ENCODE measurements at regions not wholly inside any gene's neighbourhood (a gene's known extent, or its start where the extent isn't known, plus 50 kb on each side); places are given as distances from the start of the nearest gene placed in this dataset.

- intact Hi-C loops (cut with DNase I), result no loop called here
- Histone ChIP-seq H3K4me1 (no peaks in the 10 kb centered on the region), H3K36me3 (replicated peaks in 1 of 2; ENCODE audit: insufficient read depth in 1 of 2, low read depth in 2 of 2) (no peaks in the 10 kb centered on the region), H3K27me3 (no peaks in the 10 kb centered on the region), H3K27ac (no peak overlapping the region), H3K4me3 (no peak overlapping the region), H3K9me3 (no peaks in the 10 kb centered on the region)
- DNase-seq (no peak), ATAC-seq (no peak)
- WGBS, 2 donors, result 48 to 56% methylated on average over 1 of the region's 1 CpG
- TF ChIP-seq POLR2A (IDR thresholded peaks at IDR 0.05), result no peak
- TF ChIP-seq, protein P1, sequence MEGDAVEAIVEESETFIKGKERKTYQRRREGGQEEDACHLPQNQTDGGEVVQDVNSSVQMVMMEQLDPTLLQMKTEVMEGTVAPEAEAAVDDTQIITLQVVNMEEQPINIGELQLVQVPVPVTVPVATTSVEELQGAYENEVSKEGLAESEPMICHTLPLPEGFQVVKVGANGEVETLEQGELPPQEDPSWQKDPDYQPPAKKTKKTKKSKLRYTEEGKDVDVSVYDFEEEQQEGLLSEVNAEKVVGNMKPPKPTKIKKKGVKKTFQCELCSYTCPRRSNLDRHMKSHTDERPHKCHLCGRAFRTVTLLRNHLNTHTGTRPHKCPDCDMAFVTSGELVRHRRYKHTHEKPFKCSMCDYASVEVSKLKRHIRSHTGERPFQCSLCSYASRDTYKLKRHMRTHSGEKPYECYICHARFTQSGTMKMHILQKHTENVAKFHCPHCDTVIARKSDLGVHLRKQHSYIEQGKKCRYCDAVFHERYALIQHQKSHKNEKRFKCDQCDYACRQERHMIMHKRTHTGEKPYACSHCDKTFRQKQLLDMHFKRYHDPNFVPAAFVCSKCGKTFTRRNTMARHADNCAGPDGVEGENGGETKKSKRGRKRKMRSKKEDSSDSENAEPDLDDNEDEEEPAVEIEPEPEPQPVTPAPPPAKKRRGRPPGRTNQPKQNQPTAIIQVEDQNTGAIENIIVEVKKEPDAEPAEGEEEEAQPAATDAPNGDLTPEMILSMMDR (IDR thresholded peaks at IDR 0.05), result no peak
Measured at GRCh38 chr13:93080587-93080986, 146.0 kb upstream of the GPC6 start.

DNA sequence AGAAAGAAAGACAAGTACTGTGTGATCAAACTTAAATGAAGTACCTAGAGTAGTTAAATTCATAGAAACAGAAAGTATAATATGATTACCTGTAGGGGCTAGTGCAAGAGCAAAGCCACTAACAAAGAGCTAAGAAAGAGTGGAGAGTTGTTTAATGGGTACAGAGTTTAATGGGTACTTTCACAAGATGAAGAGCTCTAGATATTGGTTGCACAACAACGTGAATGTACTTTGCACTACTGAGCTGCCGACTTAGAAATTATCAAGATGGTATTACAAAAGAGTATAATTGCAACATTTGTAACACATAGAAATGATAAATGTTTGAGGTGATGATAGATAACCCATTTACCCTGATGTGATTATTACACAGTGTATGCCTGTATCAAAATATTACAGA, 140.3 kb upstream of the GPC6 start:
- intact Hi-C loops (cut with DNase I), result no loop called here
- 45 to 46% methylated on average over 2 of the region's 2 CpGs for WGBS, 2 donors
- ATAC-seq, result no peak

DNA sequence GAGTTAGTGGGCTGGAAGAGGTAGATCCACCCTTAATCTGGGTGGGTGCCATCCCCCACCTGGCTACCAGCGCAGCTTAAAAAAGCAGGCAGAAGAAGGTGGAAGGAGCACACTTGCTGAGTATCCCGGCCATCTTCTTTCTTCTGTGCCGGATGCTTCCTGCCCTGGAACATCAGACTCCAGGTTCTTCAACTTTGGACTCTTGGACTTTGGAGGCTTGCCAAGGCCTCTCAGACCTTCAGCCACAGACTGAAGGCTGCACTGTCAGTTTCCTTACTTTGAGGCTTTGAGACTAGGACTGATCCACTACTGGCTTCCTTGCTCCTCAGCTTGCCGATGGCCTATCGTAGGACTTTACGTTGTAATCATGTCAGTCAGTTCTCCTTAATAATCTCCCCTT, 127.6 kb upstream of the GPC6 start:
- no peaks in the 10 kb centered on the region for H3K27me3 ChIP-seq
- no peaks in the 10 kb centered on the region for H3K9me3 ChIP-seq
- DNase-seq (peak; percentile 31 to 58 (median 46)), ATAC-seq (no peak)
- intact Hi-C loops (cut with DNase I), result no loop called here
- H3K27ac ChIP-seq, result no peak overlapping the region
- no peak overlapping the region for H3K4me3 ChIP-seq
- H3K36me3 ChIP-seq (replicated peaks in 1 of 2; ENCODE audit: insufficient read depth in 1 of 2, low read depth in 2 of 2), result no peaks in the 10 kb centered on the region
- no peaks in the 10 kb centered on the region for H3K4me1 ChIP-seq
- 68 to 80% methylated on average over 6 of the region's 6 CpGs for WGBS, 2 donors
- TF ChIP-seq POLR2A (IDR thresholded peaks at IDR 0.05), result no peak
- TF ChIP-seq, protein P1 (IDR thresholded peaks at IDR 0.05), result no peak

More for the DNA sequence above, 140.3 kb upstream of the GPC6 start:
- TF ChIP-seq, protein P1 (IDR thresholded peaks at IDR 0.05), result no peak
- TF ChIP-seq POLR2A (IDR thresholded peaks at IDR 0.05), result no peak
- H3K27ac ChIP-seq, result no peak overlapping the region
- H3K4me1 ChIP-seq, result no peaks in the 10 kb centered on the region
- H3K9me3 ChIP-seq, result no peaks in the 10 kb centered on the region
- H3K36me3 ChIP-seq (replicated peaks in 1 of 2; ENCODE audit: insufficient read depth in 1 of 2, low read depth in 2 of 2), result no peaks in the 10 kb centered on the region
- no peak overlapping the region for H3K4me3 ChIP-seq
- no peaks in the 10 kb centered on the region for H3K27me3 ChIP-seq
- DNase-seq, result no peak

GRCh38 chr13:93101226-93101734, 125.3 kb upstream of the GPC6 start:
- intact Hi-C loops (cut with DNase I), result no loop called here
- no peak for ATAC-seq
- Histone ChIP-seq H3K36me3 (replicated peaks in 1 of 2; ENCODE audit: insufficient read depth in 1 of 2, low read depth in 2 of 2) (no peaks in the 10 kb centered on the region), H3K27ac (no peak overlapping the region), H3K4me1 (no peaks in the 10 kb centered on the region), H3K27me3 (no peaks in the 10 kb centered on the region), H3K4me3 (no peak overlapping the region), H3K9me3 (no peaks in the 10 kb centered on the region)
- no peak for DNase-seq
- TF ChIP-seq, protein P1 (IDR thresholded peaks at IDR 0.05), result no peak
- TF ChIP-seq POLR2A (IDR thresholded peaks at IDR 0.05), result no peak
- WGBS, 2 donors, result 69 to 79% methylated on average over 2 of the region's 2 CpGs

DNA sequence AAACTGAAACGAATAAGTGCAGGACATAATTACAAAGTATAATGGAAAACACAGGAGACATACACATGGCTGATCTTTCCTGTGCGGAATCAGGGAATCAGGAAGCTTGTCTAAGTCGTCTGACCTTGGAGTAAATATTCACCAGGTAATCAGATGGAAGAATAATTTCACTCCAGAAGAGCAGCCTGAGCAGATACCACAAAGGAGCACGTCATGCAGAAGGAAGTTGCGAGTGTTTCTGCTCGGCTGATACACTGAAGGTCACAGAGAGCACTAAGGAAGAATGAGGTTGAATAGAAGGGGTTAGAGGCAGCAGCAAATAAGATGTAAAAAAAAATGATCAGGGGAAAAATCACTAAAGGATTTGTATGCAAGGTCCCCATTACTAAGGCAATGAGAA, 122.3 kb upstream of the GPC6 start:
- Histone ChIP-seq H3K4me1 (no peaks in the 10 kb centered on the region), H3K4me3 (no peak overlapping the region), H3K27ac (no peak overlapping the region), H3K9me3 (no peaks in the 10 kb centered on the region), H3K27me3 (no peaks in the 10 kb centered on the region), H3K36me3 (replicated peaks in 1 of 2; ENCODE audit: insufficient read depth in 1 of 2, low read depth in 2 of 2) (no peaks in the 10 kb centered on the region)
- ATAC-seq (no peak), DNase-seq (no peak)
- intact Hi-C loops (cut with DNase I), result no loop called here
- TF ChIP-seq, protein P1 (IDR thresholded peaks at IDR 0.05), result no peak
- no peak for TF ChIP-seq POLR2A (IDR thresholded peaks at IDR 0.05)
- WGBS, 2 donors, result 58 to 61% methylated on average over 6 of the region's 6 CpGs

Data from body of pancreas (tissue), 4 donors.